ENCODE measurements at regions not wholly inside any gene's neighbourhood (a gene's known extent, or its start where the extent isn't known, plus 50 kb on each side); places are given as distances from the start of the nearest gene placed in this dataset.

- TF ChIP-seq CTCF (IDR thresholded peaks at IDR 0.05): no peak
- no peak overlapping the region for H3K4me3 ChIP-seq (ENCODE audit: low read length)
- peaks cover 48% of the 10 kb centered on the region for H3K27me3 Mint-ChIP-seq
- POLR2A ChIA-PET: no interaction called here
- H3K27ac ChIP-seq (ENCODE audit: low read depth in 1 of 2, low read length in 2 of 2): no peak overlapping the region
- H3K36me3 Mint-ChIP-seq (ENCODE audit: low read depth): no peaks in the 10 kb centered on the region
- H3K4me3 Mint-ChIP-seq: no peak overlapping the region
- intact Hi-C loops (cut with DNase I, micrococcal nuclease): no loop called here
- H3K27me3 ChIP-seq (ENCODE audit: control insufficient read depth in 1 of 2, insufficient read depth in 2 of 2, low read length in 2 of 2): no peaks in the 10 kb centered on the region
- no peaks in the 10 kb centered on the region for H3K4me1 Mint-ChIP-seq (ENCODE audit: low read depth)
- no peak overlapping the region for H3K27ac Mint-ChIP-seq
- H3K36me3 ChIP-seq (ENCODE audit: insufficient read depth, low read length): no peaks in the 10 kb centered on the region
- H3K9me3 ChIP-seq (ENCODE audit: control insufficient read depth in 1 of 2, insufficient read depth in 1 of 2, low read length in 2 of 2): no peaks in the 10 kb centered on the region
- ATAC-seq (ENCODE audit: poor library complexity) (no peak), DNase-seq (no peak)
- no peaks in the 10 kb centered on the region for H3K4me1 ChIP-seq (ENCODE audit: insufficient read depth, low read length)
- no peaks in the 10 kb centered on the region for H3K9me3 Mint-ChIP-seq
- CTCF ChIA-PET: no interaction called here
Measured at GRCh38 chr5:88539693-88540365, 271.2 kb upstream of the TMEM161B start.

DNA sequence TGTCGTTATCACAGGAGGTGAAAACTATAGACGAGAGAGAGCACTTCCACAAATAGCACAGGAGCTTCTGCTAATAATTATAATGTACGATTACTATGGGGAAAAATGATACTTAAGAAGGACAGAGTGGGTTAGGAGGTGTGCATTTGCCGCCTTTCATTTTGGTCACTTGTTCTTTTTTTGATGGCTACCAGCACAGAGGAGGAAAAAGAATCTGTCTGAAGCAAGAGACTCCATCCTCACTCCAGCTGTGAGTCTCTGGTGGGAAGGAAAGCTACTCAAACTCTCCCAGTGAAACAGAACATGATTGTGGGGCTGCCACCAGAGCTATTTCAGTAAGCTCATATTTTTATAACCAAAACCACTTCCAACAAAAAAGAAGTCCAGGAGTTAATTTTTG is 270.4 kb upstream of the TMEM161B start:
- Histone ChIP-seq H3K4me3 (ENCODE audit: low read length) (no peak overlapping the region), H3K4me1 (ENCODE audit: insufficient read depth, low read length) (no peaks in the 10 kb centered on the region), H3K9me3 (ENCODE audit: control insufficient read depth in 1 of 2, insufficient read depth in 1 of 2, low read length in 2 of 2) (no peaks in the 10 kb centered on the region), H3K27me3 (ENCODE audit: control insufficient read depth in 1 of 2, insufficient read depth in 2 of 2, low read length in 2 of 2) (no peaks in the 10 kb centered on the region), H3K36me3 (ENCODE audit: insufficient read depth, low read length) (no peaks in the 10 kb centered on the region), H3K27ac (ENCODE audit: low read depth in 1 of 2, low read length in 2 of 2) (no peak overlapping the region)
- no peak overlapping the region for H3K4me3 Mint-ChIP-seq
- ChIA-PET CTCF (no interaction called here), POLR2A (no interaction called here)
- no peak for TF ChIP-seq CTCF (IDR thresholded peaks at IDR 0.05)
- ATAC-seq (ENCODE audit: poor library complexity): no peak
- no peaks in the 10 kb centered on the region for H3K4me1 Mint-ChIP-seq (ENCODE audit: low read depth)
- no peak overlapping the region for H3K27ac Mint-ChIP-seq
- no peaks in the 10 kb centered on the region for H3K9me3 Mint-ChIP-seq
- no peak for DNase-seq
- intact Hi-C loops (cut with DNase I, micrococcal nuclease): no loop called here
- H3K27me3 Mint-ChIP-seq: peaks cover 43% of the 10 kb centered on the region
- H3K36me3 Mint-ChIP-seq (ENCODE audit: low read depth): no peaks in the 10 kb centered on the region

DNA sequence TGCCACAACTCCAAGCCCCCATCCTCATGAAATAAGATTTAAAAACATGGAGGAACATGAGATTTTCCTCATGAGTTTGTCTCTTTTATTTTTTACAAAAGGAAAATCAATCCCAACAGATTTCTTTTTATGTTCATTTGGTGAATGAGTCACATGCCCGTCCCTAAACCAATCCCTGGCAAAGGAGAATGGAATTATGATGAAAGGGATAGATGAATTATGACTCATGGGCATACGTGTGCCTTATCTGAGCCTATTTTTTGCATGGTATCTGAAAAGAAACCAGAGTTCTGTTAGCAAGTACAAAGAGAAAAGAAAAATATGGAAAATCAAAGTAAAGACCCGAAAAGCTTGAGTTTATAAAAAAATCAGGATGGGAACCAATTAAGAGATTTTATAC is 267.5 kb upstream of the TMEM161B start:
- ChIA-PET CTCF (no interaction called here), POLR2A (no interaction called here)
- Mint-ChIP-seq H3K27ac (no peak overlapping the region), H3K27me3 (peaks cover 64% of the 10 kb centered on the region), H3K9me3 (no peaks in the 10 kb centered on the region), H3K4me1 (ENCODE audit: low read depth) (no peaks in the 10 kb centered on the region), H3K36me3 (ENCODE audit: low read depth) (no peaks in the 10 kb centered on the region), H3K4me3 (no peak overlapping the region)
- H3K4me3 ChIP-seq (ENCODE audit: low read length): no peak overlapping the region
- no peaks in the 10 kb centered on the region for H3K9me3 ChIP-seq (ENCODE audit: control insufficient read depth in 1 of 2, insufficient read depth in 1 of 2, low read length in 2 of 2)
- H3K27ac ChIP-seq (ENCODE audit: low read depth in 1 of 2, low read length in 2 of 2): no peak overlapping the region
- no peaks in the 10 kb centered on the region for H3K36me3 ChIP-seq (ENCODE audit: insufficient read depth, low read length)
- H3K4me1 ChIP-seq (ENCODE audit: insufficient read depth, low read length): no peaks in the 10 kb centered on the region
- ATAC-seq (ENCODE audit: poor library complexity) (no peak), DNase-seq (no peak)
- intact Hi-C loops (cut with DNase I, micrococcal nuclease): no loop called here
- TF ChIP-seq CTCF (IDR thresholded peaks at IDR 0.05): no peak
- H3K27me3 ChIP-seq (ENCODE audit: control insufficient read depth in 1 of 2, insufficient read depth in 2 of 2, low read length in 2 of 2): no peaks in the 10 kb centered on the region

All from CD4-positive, alpha-beta T cell (primary cell).